HepG2 (cell line): ENCODE measurements at regions not wholly inside any gene's neighbourhood (a gene's known extent, or its start where the extent isn't known, plus 50 kb on each side); places are given as distances from the start of the nearest gene placed in this dataset.

ENCODE experiments used
- ATAC-seq: fragments of 200-7000 bp; cut with Tn5 transposase; 3 replicates; pipeline ENCODE4 v1.9.1; 2020; ENCODE audit warnings: mild to moderate bottlenecking, moderate library complexity
- BruUV-seq: library from RNA; stranded (reverse); fragments of 400-500 nt; replicated peaks from 2 replicates; lab custom pipeline; 2021; lab: Mats Ljungman, UMichigan
- CTCF ChIA-PET: fragments of 300-600 bp; formaldehyde crosslinking; extraction: SDS; loops from one replicate; lab custom pipeline; 2021; ENCODE audit warnings: low total read pairs, inconsistent platforms, low intra/inter-chr PET ratio; lab: Yijun Ruan, JAX
- POLR2A ChIA-PET: fragments of 350-600 bp; sonication (Branson Sonifier 250); formaldehyde crosslinking; loops from one replicate; lab custom pipeline; 2020; ENCODE audit warnings: antibody characterized with exemption, inconsistent platforms; lab: Yijun Ruan, JAX
- DNase-seq: peaks from one replicate; pipeline ENCODE4 v3.0.0-alpha.2; 2015; ENCODE audit warnings: low spot score
- FAIRE-seq: peaks from 3 replicates; lab custom pipeline; 2011; peaks lifted over from hg19 to GRCh38; lab: Jason Lieb, UNC
- H2AFZ ChIP-seq: one replicate; pipeline ENCODE4 v1.6.1; 2011; ENCODE audit warnings: low read length, inconsistent platforms
- H3K27ac ChIP-seq: fragments of 300-600 bp; 3 replicates; pipeline ENCODE4 v1.8.0; 2011; ENCODE audit warnings: mixed run types, mild to moderate bottlenecking, mixed read lengths, low read length, inconsistent platforms; ENCODE audit not compliant: insufficient read depth; ENCODE audit errors: extremely low read length
- H3K27me3 ChIP-seq, 2 experiments: fragments of 200-600 bp in 1 of 2; 2 replicates in 1 of 2; 3 replicates in 1 of 2; pipeline versions ENCODE4 v1.6.0 to v1.8.0; 2011; ENCODE audit warnings: low read length in 2 of 2, mild to moderate bottlenecking in 2 of 2, moderate library complexity in 2 of 2, inconsistent platforms in 1 of 2; ENCODE audit not compliant: insufficient read depth in 2 of 2, control insufficient read depth in 1 of 2
- H3K36me3 ChIP-seq, 2 experiments: fragments of 200-600 bp in 1 of 2; replicated peaks in 1 of 2; 2 replicates in 1 of 2; 3 replicates in 1 of 2; pipeline versions ENCODE4 v1.5.1 to v1.8.0; 2011; ENCODE audit warnings: low read length in 2 of 2, inconsistent platforms in 1 of 2; ENCODE audit not compliant: insufficient read depth in 2 of 2, control insufficient read depth in 1 of 2
- H3K4me1 ChIP-seq: 2 replicates; pipeline ENCODE4 v1.5.1; 2012; ENCODE audit warnings: low read length, inconsistent platforms; ENCODE audit not compliant: insufficient read depth
- H3K4me2 ChIP-seq: 2 replicates; pipeline ENCODE4 v1.6.0; 2011; ENCODE audit warnings: low read depth, low read length, inconsistent platforms
- H3K4me3 ChIP-seq, 3 experiments: fragments of 200-600 bp in 1 of 3; sonication (generic), shearing (Covaris generic) in 1 of 3; replicated peaks in 1 of 3; 2 replicates each; pipeline ENCODE4 v1.5.1; 2011 to 2016; ENCODE audit warnings: low read length in 3 of 3, inconsistent platforms in 2 of 3, low read depth in 2 of 3, mild to moderate bottlenecking in 2 of 3, control low read depth in 1 of 3, mixed read lengths in 1 of 3; ENCODE audit not compliant: insufficient read depth in 1 of 3
- H3K79me2 ChIP-seq: one replicate; pipeline ENCODE4 v1.6.1; 2011; ENCODE audit warnings: low read length, inconsistent platforms; ENCODE audit not compliant: insufficient read depth
- H3K9ac ChIP-seq: 2 replicates; pipeline ENCODE4 v1.6.0; 2011; ENCODE audit warnings: mild to moderate bottlenecking, low read depth, low read length, inconsistent platforms; ENCODE audit not compliant: insufficient read depth
- H3K9me3 ChIP-seq: 2 replicates; pipeline ENCODE4 v1.5.1; 2012; ENCODE audit warnings: mild to moderate bottlenecking, low read length
- H4K20me1 ChIP-seq: 2 replicates; pipeline ENCODE4 v1.6.0; 2011; ENCODE audit warnings: inconsistent platforms, mild to moderate bottlenecking, low read length, moderate library complexity; ENCODE audit not compliant: insufficient read depth
- ATF7 ChIP-seq, 2 experiments: fragments of 450-650 bp in 1 of 2; sonication (generic) in 1 of 2; formaldehyde crosslinking in 1 of 2; IDR thresholded peaks; 2 replicates each; pipeline versions ENCODE4 v1.4.0 to v1.6.1; 2016 to 2020; ENCODE audit warnings: antibody characterized with exemption in 1 of 2, mild to moderate bottlenecking in 1 of 2, missing genetic modification reagents in 1 of 2
- ATRX ChIP-seq: sonication (generic); formaldehyde crosslinking; IDR thresholded peaks from 2 replicates; pipeline ENCODE4 v1.4.0; 2020; ENCODE audit warnings: missing genetic modification reagents, borderline replicate concordance
- CEBPG ChIP-seq: IDR thresholded peaks from 2 replicates; pipeline ENCODE4 v1.6.1; 2016
- HDAC1 ChIP-seq: sonication (generic); formaldehyde crosslinking; IDR thresholded peaks from 2 replicates; pipeline ENCODE4 v1.5.1; 2020; ENCODE audit warnings: mild to moderate bottlenecking, missing genetic modification reagents
- JARID2 ChIP-seq: sonication (generic); formaldehyde crosslinking; IDR thresholded peaks from 2 replicates; pipeline ENCODE4 v1.8.1; 2023; ENCODE audit warnings: missing genetic modification reagents, inconsistent platforms; ENCODE audit not compliant: insufficient replicate concordance
- MLLT10 ChIP-seq: sonication (generic); formaldehyde crosslinking; IDR thresholded peaks from 2 replicates; pipeline ENCODE4 v1.4.0; 2020; ENCODE audit warnings: missing genetic modification reagents
- MTA3 ChIP-seq: sonication (generic); formaldehyde crosslinking; IDR thresholded peaks from 2 replicates; pipeline ENCODE4 v1.4.0; 2020; ENCODE audit warnings: missing genetic modification reagents
- MZF1 ChIP-seq: sonication (generic); formaldehyde crosslinking; IDR thresholded peaks from 2 replicates; pipeline ENCODE4 v1.8.1; 2023; ENCODE audit warnings: mild to moderate bottlenecking, missing genetic modification reagents, borderline replicate concordance
- SP4 ChIP-seq: sonication (generic); formaldehyde crosslinking; IDR thresholded peaks from 2 replicates; pipeline ENCODE4 v1.8.1; 2023; ENCODE audit warnings: mild to moderate bottlenecking, missing genetic modification reagents
- ZBTB43 ChIP-seq: sonication (generic); formaldehyde crosslinking; conservative IDR thresholded peaks from 2 replicates; pipeline ENCODE4 v1.4.0; 2020; ENCODE audit warnings: missing genetic modification reagents
- ZFAT ChIP-seq: sonication (generic); formaldehyde crosslinking; conservative IDR thresholded peaks from 2 replicates; pipeline ENCODE4 v1.8.1; 2023; ENCODE audit warnings: missing genetic modification reagents, inconsistent platforms
- ZNF282 ChIP-seq: fragments of 450-650 bp; IDR thresholded peaks from 2 replicates; pipeline ENCODE4 v1.6.1; 2018; ENCODE audit not compliant: partially characterized antibody
- ZNF33B ChIP-seq: sonication (generic); formaldehyde crosslinking; IDR thresholded peaks from 2 replicates; pipeline ENCODE4 v1.5.1; 2020; ENCODE audit warnings: mild to moderate bottlenecking, missing genetic modification reagents
- ZNF510 ChIP-seq: sonication (generic); formaldehyde crosslinking; IDR thresholded peaks from 2 replicates; pipeline ENCODE4 v1.4.0; 2020; ENCODE audit warnings: low read depth, mild to moderate bottlenecking, missing genetic modification reagents
- ZNF574 ChIP-seq: sonication (generic); formaldehyde crosslinking; IDR thresholded peaks from 2 replicates; pipeline ENCODE4 v1.4.0; 2020; ENCODE audit warnings: missing genetic modification reagents
- ZNF83 ChIP-seq: sonication (generic); formaldehyde crosslinking; IDR thresholded peaks from 2 replicates; pipeline ENCODE4 v1.4.0; 2020; ENCODE audit warnings: missing genetic modification reagents, mild to moderate bottlenecking, borderline replicate concordance
- WGBS: methylation state at CpG from one replicate; pipeline ENCODE4 v1.1.6; 2017; ENCODE audit warnings: low lambda C conversion rate; 5-methylcytosine and 5-hydroxymethylcytosine counted together
- in situ Hi-C: cut with HindIII; loops from 2 replicates; pipeline ENCODE4 v1.10.0; 2017; ENCODE audit warnings: low pct_unique_long_range_greater_than_20kb; ENCODE audit not compliant: extremely low pct_ligation_motif_present
- intact Hi-C: fragments of 100-400 bp; cut with micrococcal nuclease; formaldehyde crosslinking; loops from one replicate; pipeline ENCODE4 v1.10.0; 2022; ENCODE audit not compliant: unreplicated experiment
- TF ChIP-seq, protein P1 (sequence below): sonication (generic); formaldehyde crosslinking; IDR thresholded peaks from 2 replicates; pipeline ENCODE4 v1.8.0; 2022; ENCODE audit warnings: mild to moderate bottlenecking, missing genetic modification reagents, borderline replicate concordance
- TF ChIP-seq, protein P2 (sequence below): sonication (generic); formaldehyde crosslinking; IDR thresholded peaks from 2 replicates; pipeline ENCODE4 v1.4.0; 2020; ENCODE audit warnings: missing genetic modification reagents

- TF ChIP-seq JARID2 (CRISPR knock-in tag) (no peak), MZF1 (CRISPR knock-in tag) (no peak), CEBPG (CRISPR knock-in tag) (no peak), ZFAT (no peak), SP4 (CRISPR knock-in tag) (no peak), ATF7 (IDR thresholded peaks at IDR 0.05) (no peak), ATF7 (CRISPR knock-in tag; IDR thresholded peaks at IDR 0.05) (no peak), ZNF33B (CRISPR knock-in tag) (no peak)
- TF ChIP-seq, protein P1, sequence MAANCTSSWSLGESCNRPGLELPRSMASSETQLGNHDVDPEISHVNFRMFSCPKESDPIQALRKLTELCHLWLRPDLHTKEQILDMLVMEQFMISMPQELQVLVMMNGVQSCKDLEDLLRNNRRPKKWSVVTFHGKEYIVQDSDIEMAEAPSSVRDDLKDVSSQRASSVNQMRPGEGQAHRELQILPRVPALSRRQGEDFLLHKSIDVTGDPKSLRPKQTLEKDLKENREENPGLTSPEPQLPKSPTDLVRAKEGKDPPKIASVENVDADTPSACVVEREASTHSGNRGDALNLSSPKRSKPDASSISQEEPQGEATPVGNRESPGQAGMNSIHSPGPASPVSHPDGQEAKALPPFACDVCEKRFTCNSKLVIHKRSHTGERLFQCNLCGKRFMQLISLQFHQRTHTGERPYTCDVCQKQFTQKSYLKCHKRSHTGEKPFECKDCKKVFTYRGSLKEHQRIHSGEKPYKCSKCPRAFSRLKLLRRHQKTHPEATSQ (CRISPR knock-in tag), result no peak
- TF ChIP-seq, all 625 proteins: peak for 0
These were observed 840.9 kb downstream of the LTN1 start (continued) for GRCh38 chr21:28151758-28152157.

DNA sequence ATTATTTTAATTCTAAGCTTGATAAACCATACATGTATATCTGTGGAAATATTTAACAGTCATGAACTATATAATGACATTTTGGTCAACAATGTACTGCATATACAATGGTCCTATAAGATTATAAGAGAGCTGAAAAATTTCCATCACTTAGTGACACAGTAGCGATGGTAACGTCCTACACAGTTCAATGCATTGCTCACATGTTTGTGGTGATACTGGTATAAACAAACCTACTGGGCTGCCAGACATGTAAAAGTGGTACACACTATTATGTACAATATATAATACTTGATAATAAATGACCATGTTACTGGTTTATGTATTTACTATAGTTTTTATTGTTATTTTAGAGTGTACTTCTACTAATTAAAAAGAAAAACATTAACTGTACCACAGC, 841.9 kb downstream of the LTN1 start:
- no TSS peak for BruUV-seq
- H3K27ac ChIP-seq, result no peak overlapping the region
- H3K9ac ChIP-seq, result no peak overlapping the region
- ChIA-PET POLR2A (no interaction called here), CTCF (no interaction called here)
- FAIRE-seq, result no peak
- H3K4me1 ChIP-seq, result no peaks in the 10 kb centered on the region
- H3K4me2 ChIP-seq, result no peak overlapping the region
- DNase-seq, result no peak
- in situ Hi-C loops, result no loop called here
- no peaks in the 10 kb centered on the region for H4K20me1 ChIP-seq
- H3K79me2 ChIP-seq, result no peaks in the 10 kb centered on the region
- peaks cover 64% of the 10 kb centered on the region for H3K9me3 ChIP-seq
- WGBS, result 35% methylated on average over 2 of the region's 2 CpGs
- no peaks in the 10 kb centered on the region for H3K27me3 ChIP-seq
- H2AFZ ChIP-seq, result no peak overlapping the region
- ATAC-seq, result no peak
- no peaks in the 10 kb centered on the region for H3K36me3 ChIP-seq
- intact Hi-C loops, result no loop called here
- no peak overlapping the region for H3K4me3 ChIP-seq
- TF ChIP-seq ZNF282 (no peak), ZNF574 (CRISPR knock-in tag) (no peak), ZNF83 (CRISPR knock-in tag) (no peak), HDAC1 (CRISPR knock-in tag) (no peak), MTA3 (CRISPR knock-in tag) (no peak), ZBTB43 (no peak), ATRX (CRISPR knock-in tag) (no peak), MLLT10 (CRISPR knock-in tag) (no peak), ZNF510 (no peak)
- TF ChIP-seq, protein P2, sequence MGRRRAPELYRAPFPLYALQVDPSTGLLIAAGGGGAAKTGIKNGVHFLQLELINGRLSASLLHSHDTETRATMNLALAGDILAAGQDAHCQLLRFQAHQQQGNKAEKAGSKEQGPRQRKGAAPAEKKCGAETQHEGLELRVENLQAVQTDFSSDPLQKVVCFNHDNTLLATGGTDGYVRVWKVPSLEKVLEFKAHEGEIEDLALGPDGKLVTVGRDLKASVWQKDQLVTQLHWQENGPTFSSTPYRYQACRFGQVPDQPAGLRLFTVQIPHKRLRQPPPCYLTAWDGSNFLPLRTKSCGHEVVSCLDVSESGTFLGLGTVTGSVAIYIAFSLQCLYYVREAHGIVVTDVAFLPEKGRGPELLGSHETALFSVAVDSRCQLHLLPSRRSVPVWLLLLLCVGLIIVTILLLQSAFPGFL (CRISPR knock-in tag), result no peak
